ENCODE measurements at regions not wholly inside any gene's neighbourhood (a gene's known extent, or its start where the extent isn't known, plus 50 kb on each side); places are given as distances from the start of the nearest gene placed in this dataset.

DNA sequence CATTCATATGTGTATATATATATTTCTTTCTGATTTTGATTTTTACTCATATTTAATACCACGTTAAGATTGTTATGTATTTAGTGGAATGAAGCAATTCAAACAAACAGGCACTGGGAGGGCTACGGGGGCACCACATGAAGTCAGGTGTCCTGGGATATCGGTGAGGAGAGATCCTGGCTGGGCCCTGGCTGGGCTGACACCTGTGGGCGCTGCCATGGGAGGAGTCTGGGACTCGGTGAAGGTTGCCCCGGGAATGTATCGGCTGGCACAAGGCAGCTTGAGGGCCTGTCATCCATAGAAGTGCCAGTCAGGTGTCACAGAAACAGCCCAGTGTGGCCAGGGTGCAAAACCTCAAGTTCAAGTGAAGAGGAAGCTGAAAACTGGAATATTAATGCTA lies 766.9 kb upstream of the ARPP21 start:
- TF ChIP-seq, protein P1, sequence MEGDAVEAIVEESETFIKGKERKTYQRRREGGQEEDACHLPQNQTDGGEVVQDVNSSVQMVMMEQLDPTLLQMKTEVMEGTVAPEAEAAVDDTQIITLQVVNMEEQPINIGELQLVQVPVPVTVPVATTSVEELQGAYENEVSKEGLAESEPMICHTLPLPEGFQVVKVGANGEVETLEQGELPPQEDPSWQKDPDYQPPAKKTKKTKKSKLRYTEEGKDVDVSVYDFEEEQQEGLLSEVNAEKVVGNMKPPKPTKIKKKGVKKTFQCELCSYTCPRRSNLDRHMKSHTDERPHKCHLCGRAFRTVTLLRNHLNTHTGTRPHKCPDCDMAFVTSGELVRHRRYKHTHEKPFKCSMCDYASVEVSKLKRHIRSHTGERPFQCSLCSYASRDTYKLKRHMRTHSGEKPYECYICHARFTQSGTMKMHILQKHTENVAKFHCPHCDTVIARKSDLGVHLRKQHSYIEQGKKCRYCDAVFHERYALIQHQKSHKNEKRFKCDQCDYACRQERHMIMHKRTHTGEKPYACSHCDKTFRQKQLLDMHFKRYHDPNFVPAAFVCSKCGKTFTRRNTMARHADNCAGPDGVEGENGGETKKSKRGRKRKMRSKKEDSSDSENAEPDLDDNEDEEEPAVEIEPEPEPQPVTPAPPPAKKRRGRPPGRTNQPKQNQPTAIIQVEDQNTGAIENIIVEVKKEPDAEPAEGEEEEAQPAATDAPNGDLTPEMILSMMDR (conservative IDR thresholded peaks at IDR 0.05; ENCODE audit: low read depth, low read length) = no peak
- H3K4me3 ChIP-seq (ENCODE audit: low read length) = no peak overlapping the region
- no peak for DNase-seq (ENCODE audit: low read depth)

DNA sequence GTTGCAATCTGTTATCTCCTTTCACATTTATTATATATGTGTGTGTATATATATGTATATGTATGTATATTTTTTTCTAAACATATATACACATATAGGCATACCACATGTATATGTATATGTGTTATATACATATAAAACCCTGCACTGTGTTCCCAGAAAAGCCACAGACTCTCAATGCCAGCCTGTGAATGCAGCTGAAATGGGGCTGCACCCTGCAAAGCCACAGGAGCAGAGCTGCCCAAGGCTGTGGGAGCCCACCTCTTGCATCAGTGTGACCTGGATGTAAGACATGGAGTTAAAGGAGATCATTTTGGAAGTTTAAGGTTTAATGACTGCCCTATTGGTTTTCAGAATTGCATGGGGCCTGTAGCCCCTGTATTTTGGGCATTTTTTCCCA lies 762.3 kb upstream of the ARPP21 start:
- H3K4me3 ChIP-seq (ENCODE audit: low read length) = no peak overlapping the region
- TF ChIP-seq, protein P1 (conservative IDR thresholded peaks at IDR 0.05; ENCODE audit: low read depth, low read length) = no peak
- no peak for DNase-seq (ENCODE audit: low read depth)

DNA sequence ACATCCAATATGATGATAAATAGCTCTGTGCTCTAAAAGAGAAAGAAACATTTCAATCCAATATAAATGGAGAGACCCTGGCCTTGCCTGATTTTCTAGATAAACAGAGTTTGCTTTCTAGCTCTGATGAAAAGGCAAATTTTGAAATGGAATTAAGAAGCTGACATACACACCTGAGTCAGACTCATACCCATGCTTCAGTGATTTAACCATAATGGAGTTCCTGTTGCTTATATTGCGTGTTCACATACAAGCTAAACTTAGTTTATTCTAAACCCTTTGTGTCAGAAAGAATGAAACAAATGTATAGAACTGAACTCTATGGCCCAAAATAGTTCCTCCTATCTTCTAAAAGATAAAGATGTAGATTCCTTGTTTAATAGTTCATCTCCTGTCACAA lies 760.8 kb upstream of the ARPP21 start:
- TF ChIP-seq, protein P1 (conservative IDR thresholded peaks at IDR 0.05; ENCODE audit: low read depth, low read length) = no peak
- DNase-seq (ENCODE audit: low read depth) = no peak
- no peak overlapping the region for H3K4me3 ChIP-seq (ENCODE audit: low read length)

DNA sequence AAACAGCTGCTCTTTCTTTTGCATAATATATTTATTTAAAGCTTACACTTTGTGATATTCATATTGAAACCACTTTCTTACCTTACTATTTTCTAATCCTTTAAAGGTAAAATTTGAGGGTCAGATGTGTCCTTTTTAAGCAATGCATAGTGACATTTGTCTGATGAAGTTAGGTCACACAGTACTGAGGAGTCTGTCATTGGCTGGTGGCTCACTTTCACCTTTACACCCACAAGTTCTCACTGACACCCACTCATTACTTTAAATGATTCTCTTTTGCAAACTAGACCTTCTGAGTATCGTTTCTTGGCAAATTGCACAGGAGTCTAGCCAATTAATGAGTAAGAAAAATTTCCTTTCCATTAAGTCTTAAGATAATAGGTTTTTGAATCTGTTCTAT lies 758.3 kb upstream of the ARPP21 start:
- TF ChIP-seq, protein P1 (conservative IDR thresholded peaks at IDR 0.05; ENCODE audit: low read depth, low read length) = no peak
- no peak for DNase-seq (ENCODE audit: low read depth)
- no peak overlapping the region for H3K4me3 ChIP-seq (ENCODE audit: low read length)

DNA sequence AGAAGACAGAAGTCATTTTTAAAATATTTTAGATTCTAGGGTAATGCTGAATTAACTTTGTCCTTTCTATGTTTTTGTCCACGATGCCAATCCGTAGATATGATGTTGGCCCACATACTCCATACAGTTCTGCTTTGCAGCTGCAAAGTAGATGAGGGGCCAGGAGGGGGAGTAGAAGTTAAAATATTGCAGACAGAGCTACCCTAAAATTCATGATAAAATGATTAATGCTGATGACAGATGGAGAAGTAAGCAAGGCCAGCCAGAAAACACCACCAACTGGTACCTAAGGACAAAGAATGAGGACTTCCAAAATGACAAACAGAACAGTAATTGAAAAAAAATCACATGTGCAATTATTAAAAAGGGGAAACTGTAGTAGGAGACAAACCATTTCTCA lies 756.6 kb upstream of the ARPP21 start:
- no peak for DNase-seq (ENCODE audit: low read depth)
- no peak overlapping the region for H3K4me3 ChIP-seq (ENCODE audit: low read length)
- TF ChIP-seq, protein P1 (conservative IDR thresholded peaks at IDR 0.05; ENCODE audit: low read depth, low read length) = peak; percentile 68

DNA sequence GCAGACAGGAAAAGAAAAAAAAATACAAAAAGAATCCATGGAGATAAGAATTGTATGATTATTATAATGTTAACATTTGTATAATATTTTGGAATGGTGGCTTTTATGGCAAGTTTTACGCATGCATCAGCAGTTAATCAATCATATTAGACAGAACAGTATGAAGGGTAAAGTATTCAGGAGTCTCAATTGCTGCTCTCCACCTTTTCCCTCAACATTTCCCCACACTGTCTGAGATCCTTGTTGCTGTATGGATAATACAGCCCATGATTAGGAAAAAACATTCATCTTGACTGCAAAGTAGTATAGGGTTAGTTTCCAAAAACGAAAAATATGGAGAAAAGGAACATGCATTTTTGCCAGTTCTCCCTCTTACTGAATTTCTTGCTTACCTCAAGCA lies 755.3 kb upstream of the ARPP21 start:
- H3K4me3 ChIP-seq (ENCODE audit: low read length) = no peak overlapping the region
- TF ChIP-seq, protein P1 (conservative IDR thresholded peaks at IDR 0.05; ENCODE audit: low read depth, low read length) = no peak
- no peak for DNase-seq (ENCODE audit: low read depth)

DNA sequence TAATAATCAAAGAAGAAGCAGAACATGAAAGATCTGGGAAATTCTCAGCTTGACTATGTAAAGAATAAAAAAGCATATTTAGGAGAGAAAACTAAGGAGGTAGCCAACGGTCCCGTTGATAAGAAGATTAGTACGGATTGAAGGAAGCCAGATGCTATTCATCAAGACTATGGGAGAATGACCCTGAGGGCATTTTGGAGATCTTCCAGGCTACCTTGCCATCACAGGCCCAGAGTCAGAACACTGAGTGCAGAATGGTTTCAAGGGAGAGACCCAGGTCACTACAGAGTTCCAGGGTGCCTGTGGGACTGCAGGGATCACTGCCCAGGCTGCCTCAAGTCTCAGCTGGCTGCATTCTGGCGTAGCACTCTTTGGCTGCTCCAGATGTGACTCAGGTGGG lies 752.9 kb upstream of the ARPP21 start:
- TF ChIP-seq, protein P1 (conservative IDR thresholded peaks at IDR 0.05; ENCODE audit: low read depth, low read length) = no peak
- H3K4me3 ChIP-seq (ENCODE audit: low read length) = no peak overlapping the region
- no peak for DNase-seq (ENCODE audit: low read depth)

Data from retinal pigment epithelial cell (primary cell).